ENCODE measurements at regions not wholly inside any gene's neighbourhood (a gene's known extent, or its start where the extent isn't known, plus 50 kb on each side); places are given as distances from the start of the nearest gene placed in this dataset.

GRCh38 chr10:30170814-30171213 is 111.4 kb upstream of the JCAD start:
- TF ChIP-seq, protein P1, sequence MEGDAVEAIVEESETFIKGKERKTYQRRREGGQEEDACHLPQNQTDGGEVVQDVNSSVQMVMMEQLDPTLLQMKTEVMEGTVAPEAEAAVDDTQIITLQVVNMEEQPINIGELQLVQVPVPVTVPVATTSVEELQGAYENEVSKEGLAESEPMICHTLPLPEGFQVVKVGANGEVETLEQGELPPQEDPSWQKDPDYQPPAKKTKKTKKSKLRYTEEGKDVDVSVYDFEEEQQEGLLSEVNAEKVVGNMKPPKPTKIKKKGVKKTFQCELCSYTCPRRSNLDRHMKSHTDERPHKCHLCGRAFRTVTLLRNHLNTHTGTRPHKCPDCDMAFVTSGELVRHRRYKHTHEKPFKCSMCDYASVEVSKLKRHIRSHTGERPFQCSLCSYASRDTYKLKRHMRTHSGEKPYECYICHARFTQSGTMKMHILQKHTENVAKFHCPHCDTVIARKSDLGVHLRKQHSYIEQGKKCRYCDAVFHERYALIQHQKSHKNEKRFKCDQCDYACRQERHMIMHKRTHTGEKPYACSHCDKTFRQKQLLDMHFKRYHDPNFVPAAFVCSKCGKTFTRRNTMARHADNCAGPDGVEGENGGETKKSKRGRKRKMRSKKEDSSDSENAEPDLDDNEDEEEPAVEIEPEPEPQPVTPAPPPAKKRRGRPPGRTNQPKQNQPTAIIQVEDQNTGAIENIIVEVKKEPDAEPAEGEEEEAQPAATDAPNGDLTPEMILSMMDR (IDR thresholded peaks at IDR 0.05): no peak
- TF ChIP-seq EP300 (IDR thresholded peaks at IDR 0.05): no peak
- no peak for TF ChIP-seq FOSL2 (IDR thresholded peaks at IDR 0.05)
- TF ChIP-seq FOSL2 (CRISPR knock-in tag; IDR thresholded peaks at IDR 0.05): no peak
- no peak for TF ChIP-seq POLR2AphosphoS2 (conservative IDR thresholded peaks at IDR 0.05; ENCODE audit: low read length)
- no peak for TF ChIP-seq NFE2L2 (conservative IDR thresholded peaks at IDR 0.05; ENCODE audit: low read length)
- no peak for TF ChIP-seq ZSCAN20 (CRISPR knock-in tag; IDR thresholded peaks at IDR 0.05)
- TF ChIP-seq RFX5 (IDR thresholded peaks at IDR 0.05): no peak
- no peak for TF ChIP-seq POLR2A (IDR thresholded peaks at IDR 0.05; ENCODE audit: low read length)
- TF ChIP-seq JUNB (IDR thresholded peaks at IDR 0.05): no peak
- no peak for TF ChIP-seq BCL3 (IDR thresholded peaks at IDR 0.05)
